ENCODE measurements at regions not wholly inside any gene's neighbourhood (a gene's known extent, or its start where the extent isn't known, plus 50 kb on each side); places are given as distances from the start of the nearest gene placed in this dataset.

GRCh38 chr7:156576216-156577058 lies 64.1 kb upstream of the RNF32 start:
- Histone ChIP-seq H3K4ac (ENCODE audit: low read depth, low read length) (no peak overlapping the region), H3K79me1 (ENCODE audit: low read depth in 1 of 2, low read length in 2 of 2) (no peaks in the 10 kb centered on the region), H3K4me3 (ENCODE audit: insufficient read depth, low read depth, low read length) (no peak overlapping the region), H2BK20ac (ENCODE audit: low read depth, low read length) (no peak overlapping the region), H3K18ac (ENCODE audit: low read depth, low read length) (no peak overlapping the region), H2AK5ac (ENCODE audit: low read depth, low read length) (no peak overlapping the region), H3K9me1 (ENCODE audit: insufficient read depth, low read length) (no peaks in the 10 kb centered on the region), H3K27ac (ENCODE audit: insufficient read depth, low read length) (no peak overlapping the region), H4K8ac (ENCODE audit: low read depth in 2 of 2, low read length in 2 of 2) (no peak overlapping the region), H3K14ac (replicated peaks; ENCODE audit: low read depth, low read length) (no peak overlapping the region), H4K91ac (ENCODE audit: insufficient read depth, low read depth, low read length) (no peak overlapping the region), H3K27me3 (ENCODE audit: control insufficient read depth, insufficient read depth, low read length) (no peaks in the 10 kb centered on the region), H2AFZ (replicated peaks; ENCODE audit: low read length, poor library complexity) (no peak overlapping the region), H2AK9ac (replicated peaks; ENCODE audit: low read depth, low read length, poor library complexity) (no peak overlapping the region), H3K23ac (ENCODE audit: low read depth, low read length) (no peak overlapping the region), H2BK15ac (ENCODE audit: low read depth, low read length) (no peak overlapping the region), H3K9ac (ENCODE audit: low read depth, low read length) (no peak overlapping the region), H3K36me3 (ENCODE audit: control insufficient read depth, insufficient read depth, low read length) (no peaks in the 10 kb centered on the region), H4K5ac (ENCODE audit: low read depth, low read length) (no peak overlapping the region), H3K56ac (ENCODE audit: extremely low read depth, insufficient read depth, low read length) (no peak overlapping the region), H2BK5ac (ENCODE audit: low read depth, low read length, poor library complexity, severe bottlenecking) (no peak overlapping the region), H4K20me1 (ENCODE audit: insufficient read depth, low read length) (no peaks in the 10 kb centered on the region), H3K4me1 (ENCODE audit: control insufficient read depth, insufficient read depth, low read length) (no peaks in the 10 kb centered on the region), H3K9me3 (ENCODE audit: control insufficient read depth, insufficient read depth, low read length) (peaks cover 13% of the 10 kb centered on the region), H2BK120ac (ENCODE audit: low read depth, low read length) (no peak overlapping the region), H3K4me2 (ENCODE audit: low read depth, low read length) (no peak overlapping the region)
- ChIA-PET CTCF (no interaction called here), POLR2A (ENCODE audit: unreplicated experiment) (no interaction called here)
- 61% methylated on average over 7 of the region's 20 CpGs; no CpG with 5 or more reads in 1 of the 2 experiments for whole genome bisulfite sequencing, 2 experiments (ENCODE audit: extremely low coverage in 2 of 2, insufficient read length in 1 of 2)
- dilution Hi-C loops (cut with HindIII; ENCODE audit: low sequenced_read_pairs, unreplicated experiment) (no loop called here), intact Hi-C loops (cut with micrococcal nuclease) (no loop called here), in situ Hi-C loops (cut with MboI; ENCODE audit: low sequenced_read_pairs) (no loop called here)
- ATAC-seq (ENCODE audit: low read depth) (no peak), DNase-seq (no peak)
- BruUV-seq (replicated peaks) = no TSS peak
- TF ChIP-seq RAD21 (IDR thresholded peaks at IDR 0.05; ENCODE audit: low read length) = no peak
- TF ChIP-seq FOS (IDR thresholded peaks at IDR 0.05; ENCODE audit: low read depth, low read length) = no peak
- TF ChIP-seq ELK1 (IDR thresholded peaks at IDR 0.05; ENCODE audit: borderline replicate concordance, low read depth, low read length) = no peak
- TF ChIP-seq POLR2A (IDR thresholded peaks at IDR 0.05; ENCODE audit: low read depth, low read length) = no peak
- no peak for TF ChIP-seq CEBPB (IDR thresholded peaks at IDR 0.05; ENCODE audit: low read depth, low read length)
- no peak for TF ChIP-seq MXI1 (IDR thresholded peaks at IDR 0.05; ENCODE audit: borderline replicate concordance, low read depth, low read length)
- TF ChIP-seq MAFK (IDR thresholded peaks at IDR 0.05; ENCODE audit: low read depth, low read length) = no peak
- no peak for TF ChIP-seq CHD1 (IDR thresholded peaks at IDR 0.05; ENCODE audit: low read depth, low read length)
- no peak for TF ChIP-seq SMC3 (IDR thresholded peaks at IDR 0.05; ENCODE audit: low read depth, low read length)
